Fibroblast of lung (primary cell): ENCODE measurements at regions not wholly inside any gene's neighbourhood (a gene's known extent, or its start where the extent isn't known, plus 50 kb on each side); places are given as distances from the start of the nearest gene placed in this dataset.

ENCODE experiments used
- CTCF ChIP-seq, 2 donors: IDR thresholded peaks in 1 of 2; conservative IDR thresholded peaks in 1 of 2; 1 replicate in 1 of 2; 2 replicates in 1 of 2; pipeline ENCODE4 v1.5.1; 2011 to 2012; ENCODE audit warnings: low read length in 2 of 2, control low read depth in 1 of 2, inconsistent platforms in 1 of 2, low read depth in 1 of 2, mild to moderate bottlenecking in 1 of 2
- EZH2 ChIP-seq: IDR thresholded peaks from 2 replicates; pipeline ENCODE4 v1.5.1; 2012; ENCODE audit warnings: low read length, control low read depth, mild to moderate bottlenecking; ENCODE audit errors: missing control alignments

DNA sequence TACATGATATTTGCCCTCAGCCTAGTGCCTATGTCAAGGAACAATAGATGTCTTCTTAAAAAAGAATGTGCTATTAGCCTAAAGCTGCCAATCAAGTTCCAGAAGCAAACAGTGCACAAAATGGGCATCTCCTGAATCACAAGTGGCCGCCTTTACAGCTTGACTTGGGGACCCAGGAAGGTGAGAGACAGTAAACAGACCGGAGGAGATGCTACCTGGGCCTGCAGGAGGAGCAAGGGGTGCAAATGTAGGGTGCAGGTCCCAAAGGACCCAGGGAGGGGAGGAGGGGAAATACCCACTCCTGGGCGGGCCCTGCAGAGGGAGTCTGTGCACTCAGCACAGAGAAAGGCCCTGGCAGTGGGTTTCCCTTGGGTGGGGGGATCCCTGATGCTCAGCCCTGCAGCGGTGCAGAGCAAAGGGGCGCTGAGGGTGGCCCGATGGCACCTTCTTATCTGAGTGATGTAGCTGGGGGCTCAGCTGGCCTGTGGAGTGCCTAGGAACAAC is 147.7 kb downstream of the WDR11 start:
- no peak for TF ChIP-seq CTCF (conservative IDR thresholded peaks at IDR 0.05 in 1 of 2, IDR thresholded peaks at IDR 0.05 in 1 of 2; ENCODE audit: low read depth in 1 of 2, low read length in 2 of 2)
- TF ChIP-seq EZH2, result no peak
